Thyroid gland (tissue), 4 donors: ENCODE measurements at regions not wholly inside any gene's neighbourhood (a gene's known extent, or its start where the extent isn't known, plus 50 kb on each side); places are given as distances from the start of the nearest gene placed in this dataset.

Experiments
- POLR2A ChIP-seq, 2 donors: fragments of 450-650 bp; IDR thresholded peaks; one replicate each; pipeline ENCODE4 v1.6.1; 2017; ENCODE audit warnings: antibody characterized with exemption in 2 of 2, mild to moderate bottlenecking in 2 of 2, moderate library complexity in 1 of 2
- TF ChIP-seq, protein P1 (sequence below), 6 experiments: fragments of 200-600 bp in 3 of 6; fragments of 450-650 bp in 3 of 6; sonication (generic) in 3 of 6; IDR thresholded peaks; one replicate each; pipeline ENCODE4 v1.5.1; 2016 to 2019; ENCODE audit warnings: antibody characterized with exemption in 6 of 6, mild to moderate bottlenecking in 2 of 6, inconsistent platforms in 1 of 6, moderate library complexity in 1 of 6

DNA sequence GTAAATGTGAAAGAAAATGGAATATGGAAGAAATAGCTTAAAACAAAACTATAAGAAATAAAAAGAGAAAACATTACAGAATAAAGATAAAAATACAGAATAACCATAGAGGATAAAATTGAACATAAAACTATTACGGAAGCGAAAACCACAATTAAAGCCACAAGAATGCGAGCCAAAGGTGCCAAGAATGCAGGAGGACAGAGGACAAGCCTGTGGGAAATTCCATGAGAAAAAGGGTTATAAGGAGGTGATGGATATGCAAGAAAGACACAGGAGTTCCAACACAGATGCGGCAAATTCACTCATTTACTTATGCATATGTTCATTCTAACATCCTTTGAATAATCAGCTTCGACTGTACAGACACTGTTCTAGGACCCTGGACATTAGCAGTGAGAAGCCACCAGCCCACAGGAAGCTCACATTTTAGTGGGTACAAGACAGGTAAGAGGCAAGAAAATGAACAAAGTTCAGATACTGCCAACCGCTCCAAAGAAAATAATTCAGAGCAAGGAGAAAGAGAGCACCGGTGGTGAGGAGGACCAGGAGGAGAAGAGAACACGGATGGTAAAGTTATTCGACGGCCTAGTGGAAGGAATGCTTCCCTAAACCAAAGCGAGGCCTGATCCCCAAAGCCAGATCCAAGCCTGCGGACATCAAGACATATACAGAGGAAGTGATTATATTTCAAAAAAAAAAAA, 213.7 kb upstream of the MGMT start:
- no peak for TF ChIP-seq POLR2A (IDR thresholded peaks at IDR 0.05)
- TF ChIP-seq, protein P1, sequence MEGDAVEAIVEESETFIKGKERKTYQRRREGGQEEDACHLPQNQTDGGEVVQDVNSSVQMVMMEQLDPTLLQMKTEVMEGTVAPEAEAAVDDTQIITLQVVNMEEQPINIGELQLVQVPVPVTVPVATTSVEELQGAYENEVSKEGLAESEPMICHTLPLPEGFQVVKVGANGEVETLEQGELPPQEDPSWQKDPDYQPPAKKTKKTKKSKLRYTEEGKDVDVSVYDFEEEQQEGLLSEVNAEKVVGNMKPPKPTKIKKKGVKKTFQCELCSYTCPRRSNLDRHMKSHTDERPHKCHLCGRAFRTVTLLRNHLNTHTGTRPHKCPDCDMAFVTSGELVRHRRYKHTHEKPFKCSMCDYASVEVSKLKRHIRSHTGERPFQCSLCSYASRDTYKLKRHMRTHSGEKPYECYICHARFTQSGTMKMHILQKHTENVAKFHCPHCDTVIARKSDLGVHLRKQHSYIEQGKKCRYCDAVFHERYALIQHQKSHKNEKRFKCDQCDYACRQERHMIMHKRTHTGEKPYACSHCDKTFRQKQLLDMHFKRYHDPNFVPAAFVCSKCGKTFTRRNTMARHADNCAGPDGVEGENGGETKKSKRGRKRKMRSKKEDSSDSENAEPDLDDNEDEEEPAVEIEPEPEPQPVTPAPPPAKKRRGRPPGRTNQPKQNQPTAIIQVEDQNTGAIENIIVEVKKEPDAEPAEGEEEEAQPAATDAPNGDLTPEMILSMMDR (IDR thresholded peaks at IDR 0.05): no peak
